ENCODE measurements at regions not wholly inside any gene's neighbourhood (a gene's known extent, or its start where the extent isn't known, plus 50 kb on each side); places are given as distances from the start of the nearest gene placed in this dataset.

DNA sequence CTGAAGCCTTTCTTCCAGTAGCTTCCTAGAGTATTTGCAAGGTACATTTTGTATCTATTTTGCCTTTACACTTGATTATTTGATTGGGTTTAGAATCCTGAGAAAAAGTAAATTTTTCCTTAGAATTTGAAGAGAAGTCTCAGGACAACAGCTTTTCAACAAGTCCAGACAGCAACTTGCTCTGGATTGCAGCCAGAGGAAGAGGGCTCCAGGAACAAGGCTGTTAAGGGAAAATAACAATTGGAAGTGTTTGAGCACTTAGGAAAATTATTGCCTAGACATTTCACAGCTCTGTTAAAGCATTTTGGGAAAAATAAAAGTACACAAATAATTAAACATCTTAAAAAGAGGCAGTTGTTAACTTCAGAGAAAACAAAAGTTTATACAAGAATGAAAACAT, 58.3 kb upstream of the RAPGEF4 start:
- no peak overlapping the region for H3T11ph ChIP-seq (ENCODE audit: low read length)
- peaks cover 4% of the 10 kb centered on the region in 2 experiments for H3K4me1 Mint-ChIP-seq
- H2BK5ac ChIP-seq (ENCODE audit: insufficient read length, low read length), result no peak overlapping the region
- H3K79me1 ChIP-seq (ENCODE audit: insufficient read depth, low read depth, low read length, poor library complexity, severe bottlenecking), result no peaks in the 10 kb centered on the region
- no peak overlapping the region for H3K27ac Mint-ChIP-seq
- H2AK5ac ChIP-seq (ENCODE audit: insufficient read length, low read length), result no peak overlapping the region
- H4K20me1 ChIP-seq (ENCODE audit: control insufficient read depth, insufficient read depth, insufficient read length), result no peaks in the 10 kb centered on the region
- H3K27me3 ChIP-seq (ENCODE audit: insufficient read depth, low read length), result no peaks in the 10 kb centered on the region
- no peak overlapping the region for H4K91ac ChIP-seq (ENCODE audit: insufficient read length, low read depth, low read length)
- TF ChIP-seq, protein P1, sequence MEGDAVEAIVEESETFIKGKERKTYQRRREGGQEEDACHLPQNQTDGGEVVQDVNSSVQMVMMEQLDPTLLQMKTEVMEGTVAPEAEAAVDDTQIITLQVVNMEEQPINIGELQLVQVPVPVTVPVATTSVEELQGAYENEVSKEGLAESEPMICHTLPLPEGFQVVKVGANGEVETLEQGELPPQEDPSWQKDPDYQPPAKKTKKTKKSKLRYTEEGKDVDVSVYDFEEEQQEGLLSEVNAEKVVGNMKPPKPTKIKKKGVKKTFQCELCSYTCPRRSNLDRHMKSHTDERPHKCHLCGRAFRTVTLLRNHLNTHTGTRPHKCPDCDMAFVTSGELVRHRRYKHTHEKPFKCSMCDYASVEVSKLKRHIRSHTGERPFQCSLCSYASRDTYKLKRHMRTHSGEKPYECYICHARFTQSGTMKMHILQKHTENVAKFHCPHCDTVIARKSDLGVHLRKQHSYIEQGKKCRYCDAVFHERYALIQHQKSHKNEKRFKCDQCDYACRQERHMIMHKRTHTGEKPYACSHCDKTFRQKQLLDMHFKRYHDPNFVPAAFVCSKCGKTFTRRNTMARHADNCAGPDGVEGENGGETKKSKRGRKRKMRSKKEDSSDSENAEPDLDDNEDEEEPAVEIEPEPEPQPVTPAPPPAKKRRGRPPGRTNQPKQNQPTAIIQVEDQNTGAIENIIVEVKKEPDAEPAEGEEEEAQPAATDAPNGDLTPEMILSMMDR (conservative IDR thresholded peaks at IDR 0.05), result no peak
- H3K4me1 ChIP-seq (ENCODE audit: insufficient read depth, low read length), result no peaks in the 10 kb centered on the region
- H3K18ac ChIP-seq (ENCODE audit: insufficient read length, low read depth, low read length), result no peak overlapping the region
- peaks cover 8 to 15% of the 10 kb centered on the region in 2 experiments for H3K9me3 Mint-ChIP-seq
- H3K23me2 ChIP-seq (ENCODE audit: insufficient read length, low read depth, low read length, poor library complexity, severe bottlenecking), result no peaks in the 10 kb centered on the region
- no peak overlapping the region for H2BK15ac ChIP-seq (ENCODE audit: low read depth, low read length)
- H3K4me3 Mint-ChIP-seq, result no peak overlapping the region
- no peak overlapping the region for H3K14ac ChIP-seq (ENCODE audit: insufficient read depth, low read length)
- no peaks in the 10 kb centered on the region for H3K79me2 ChIP-seq (ENCODE audit: insufficient read depth, low read length)
- H3K36me3 Mint-ChIP-seq (ENCODE audit: insufficient read depth in 1 of 3, low read depth in 3 of 3), result peaks cover 0 to 18% (median 5%) of the 10 kb centered on the region in 3 experiments; a peak in 3 of 7 replicates
- no peak overlapping the region for H3K27ac ChIP-seq (ENCODE audit: insufficient read length, low read depth, low read length)
- no peak for DNase-seq
- no peak overlapping the region for H2BK20ac ChIP-seq (ENCODE audit: low read depth, low read length, poor library complexity, severe bottlenecking)
- no peak overlapping the region for H2BK120ac ChIP-seq (ENCODE audit: low read depth, low read length, poor library complexity, severe bottlenecking)
- no peak overlapping the region for H3K9ac ChIP-seq (ENCODE audit: extremely low read depth, insufficient read length, low read length)
- H2AFZ ChIP-seq (ENCODE audit: low read length), result no peak overlapping the region
- H4K8ac ChIP-seq (replicated peaks; ENCODE audit: insufficient read length, low read depth, low read length), result no peak overlapping the region
- H4K5ac ChIP-seq (ENCODE audit: insufficient read length, low read depth, low read length), result no peak overlapping the region
- H3K27me3 Mint-ChIP-seq (ENCODE audit: low read depth), result peaks cover 16% of the 10 kb centered on the region
- no peak overlapping the region for H3K23ac ChIP-seq (ENCODE audit: insufficient read length, low read depth, low read length)
- H3K4me2 ChIP-seq (ENCODE audit: insufficient read depth, insufficient read length, low read length), result no peak overlapping the region
- H3K9me3 ChIP-seq (ENCODE audit: control insufficient read depth, low read depth, low read length), result no peaks in the 10 kb centered on the region
- no peak overlapping the region for H3K56ac ChIP-seq (ENCODE audit: insufficient read length, low read depth, low read length)
- H2BK12ac ChIP-seq (ENCODE audit: insufficient read length, low read depth, low read length), result no peak overlapping the region
- H3K4ac ChIP-seq (ENCODE audit: low read depth, low read length), result no peak overlapping the region

Measured in H9 (cell line).